HG03175 (cell line): ENCODE measurements at regions not wholly inside any gene's neighbourhood (a gene's known extent, or its start where the extent isn't known, plus 50 kb on each side); places are given as distances from the start of the nearest gene placed in this dataset.

ENCODE experiments used
- ATAC-seq: cut with Tn5 transposase; IDR thresholded peaks from one replicate; pipeline ENCODE4 v1.9.1; 2021; ENCODE audit warnings: mild to moderate bottlenecking, moderate library complexity; ENCODE audit not compliant: unreplicated experiment

DNA sequence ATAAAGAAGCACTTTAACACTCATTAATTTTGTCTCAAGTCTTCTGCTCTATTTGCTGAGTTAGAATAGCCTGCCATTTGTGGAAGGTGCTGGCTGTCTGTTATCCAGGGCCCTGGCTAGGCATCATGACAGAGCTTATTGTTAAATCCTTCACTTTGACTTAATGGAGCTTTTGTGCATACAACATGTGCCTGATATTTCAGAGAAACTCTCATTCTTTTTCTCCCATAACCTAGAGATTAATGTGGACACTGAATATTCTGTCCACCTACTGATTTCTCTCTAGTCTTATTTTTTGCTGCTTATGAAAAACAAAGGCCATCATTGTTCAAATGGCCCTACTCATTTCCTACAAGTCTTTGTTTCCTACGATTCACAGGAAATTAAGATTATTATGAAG is 383.1 kb upstream of the HTR2A start:
- no peak for ATAC-seq

DNA sequence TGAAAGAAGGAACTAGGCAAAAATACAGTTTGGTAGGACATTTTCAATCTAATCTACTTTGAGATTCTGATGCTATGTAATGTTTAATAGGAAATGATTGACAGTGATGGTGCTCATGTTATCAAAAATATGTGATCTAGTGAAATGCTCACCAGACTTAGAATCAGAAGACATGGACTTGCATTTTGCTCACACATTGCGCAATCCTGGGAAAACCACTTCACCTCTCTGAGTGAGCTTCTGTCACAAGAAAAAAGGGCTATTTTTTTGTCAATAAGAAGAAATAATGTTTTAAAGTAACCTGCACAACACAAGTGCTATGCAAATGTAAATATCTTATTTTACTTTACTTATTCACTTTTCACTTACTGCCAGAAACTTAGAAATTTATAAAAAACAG is 380.9 kb upstream of the HTR2A start:
- no peak for ATAC-seq

GRCh38 chr13:47268270-47268669 is 371.4 kb upstream of the HTR2A start:
- ATAC-seq = no peak

GRCh38 chr13:47258384-47258783 is 361.5 kb upstream of the HTR2A start:
- ATAC-seq = no peak

- no peak for ATAC-seq
Observed at GRCh38 chr13:47256618-47257017, 359.8 kb upstream of the HTR2A start.

- no peak for ATAC-seq
Observed at GRCh38 chr13:47252627-47253026, 355.8 kb upstream of the HTR2A start.

DNA sequence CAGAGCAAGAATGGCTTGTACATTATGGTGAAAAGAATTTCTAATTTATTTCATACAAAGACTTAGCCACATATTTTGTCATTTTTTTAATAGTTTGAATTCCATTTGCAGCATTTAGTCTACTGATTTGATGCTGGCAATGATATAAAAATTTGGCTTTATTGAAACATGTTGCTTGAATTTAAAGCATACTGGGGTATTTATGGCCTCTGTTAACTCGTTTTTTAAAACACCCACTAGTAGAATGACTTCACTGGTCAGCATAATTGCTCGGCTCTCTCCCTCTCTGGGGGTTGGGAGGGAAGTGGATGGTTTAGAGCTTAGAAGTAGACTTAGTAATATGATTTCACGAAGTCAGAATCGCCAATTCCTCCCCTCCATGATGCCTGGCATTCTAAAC is 354.9 kb upstream of the HTR2A start:
- ATAC-seq = no peak

- no peak for ATAC-seq
Observed at GRCh38 chr13:47250146-47250545, 353.3 kb upstream of the HTR2A start.

DNA sequence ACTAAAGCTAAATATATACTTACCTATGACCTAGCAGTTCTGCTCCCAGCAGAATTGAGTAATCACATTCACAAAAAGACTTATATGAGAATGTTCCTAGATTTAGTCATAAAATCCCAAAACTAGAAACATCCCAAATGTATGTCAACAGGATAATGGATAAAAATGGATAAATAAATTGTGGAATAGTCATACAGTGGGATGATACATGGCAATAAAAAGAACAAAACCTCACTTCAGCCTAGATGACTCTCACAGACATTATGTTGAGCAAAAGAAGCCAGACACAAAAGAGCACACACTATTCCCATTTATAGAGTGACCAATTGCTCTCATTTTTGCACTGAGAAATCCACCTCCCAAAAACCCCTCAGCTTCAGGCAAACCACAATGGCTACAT is 352.4 kb upstream of the HTR2A start:
- no peak for ATAC-seq

DNA sequence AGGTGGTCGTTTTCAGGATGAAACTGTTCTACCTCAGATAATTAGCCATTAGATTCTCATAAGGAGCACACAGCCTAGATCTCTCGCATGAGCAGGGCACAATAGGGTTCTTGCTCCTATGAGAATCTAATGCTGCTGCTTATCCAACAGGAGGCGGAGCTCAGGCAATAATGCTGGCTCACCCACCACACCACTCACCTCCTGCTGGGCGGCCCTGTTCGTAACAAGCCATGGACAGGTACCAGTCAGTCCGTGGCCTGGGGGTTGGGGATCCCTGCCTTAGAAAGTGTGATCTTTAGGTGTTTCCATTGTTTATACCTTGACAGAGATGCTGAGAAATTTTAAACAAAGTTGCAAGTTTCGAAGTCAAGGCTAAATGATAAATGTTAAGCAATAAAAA is 344.6 kb upstream of the HTR2A start:
- ATAC-seq = no peak

DNA sequence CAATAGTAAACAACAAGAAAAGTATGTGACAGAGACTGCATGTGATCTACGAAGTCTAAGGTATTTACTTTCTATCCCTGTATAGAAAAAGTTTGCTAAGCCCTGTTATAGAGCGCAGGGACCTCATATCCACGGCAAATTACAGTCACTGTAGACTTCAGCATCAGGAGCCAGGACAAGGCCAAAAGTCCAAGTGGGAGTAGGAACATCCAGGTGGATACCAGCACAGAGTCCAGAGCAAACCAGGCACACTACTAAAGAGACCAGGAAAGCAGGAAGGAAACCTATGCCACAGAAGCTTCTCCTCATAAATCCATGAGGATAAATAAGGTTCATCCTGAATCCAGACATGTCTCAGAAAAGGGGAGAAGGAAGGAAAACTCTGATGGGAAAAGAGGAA is 342.2 kb upstream of the HTR2A start:
- no peak for ATAC-seq

GRCh38 chr13:47237571-47237970 is 340.7 kb upstream of the HTR2A start:
- ATAC-seq = no peak

DNA sequence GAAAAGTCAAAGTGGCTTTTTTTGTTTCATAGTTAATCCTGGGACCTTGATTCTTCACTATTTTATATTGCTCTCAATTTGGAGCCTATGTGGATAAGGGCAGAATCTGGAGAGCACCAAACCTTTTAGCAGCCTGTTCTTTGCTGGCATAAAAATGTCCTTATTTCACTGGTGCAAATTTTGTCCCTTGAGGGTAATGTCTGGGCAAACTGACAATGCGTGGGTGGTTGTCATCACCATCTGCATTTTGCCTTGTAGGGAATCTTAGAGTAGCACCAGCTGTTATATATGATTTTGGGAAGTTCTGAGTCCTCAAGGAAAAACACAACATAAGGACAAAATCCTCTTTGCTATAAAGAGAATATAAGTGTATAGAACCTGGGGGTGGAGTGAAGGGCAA is 336.9 kb upstream of the HTR2A start:
- no peak for ATAC-seq

- no peak for ATAC-seq
Observed at GRCh38 chr13:47232516-47232915, 335.7 kb upstream of the HTR2A start.

DNA sequence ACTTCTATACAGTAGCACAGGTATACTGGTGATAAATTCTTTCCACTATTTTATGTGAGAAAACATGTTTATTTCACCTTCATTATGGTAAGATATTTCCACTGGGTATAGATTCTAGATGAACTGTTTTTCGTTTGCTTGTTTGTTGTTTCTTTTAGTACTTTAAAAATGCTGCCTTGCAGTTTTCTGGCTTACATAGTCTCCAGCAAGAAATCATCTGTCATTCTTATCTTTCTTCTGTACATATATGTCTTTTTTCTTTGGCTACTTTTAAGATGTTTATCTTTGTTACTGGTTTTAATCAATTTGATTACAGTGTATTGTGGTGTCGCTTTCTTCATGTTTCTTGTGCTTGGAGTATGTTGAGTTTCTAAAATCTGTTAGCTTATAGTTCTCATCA is 333.3 kb upstream of the HTR2A start:
- ATAC-seq = no peak

- no peak for ATAC-seq
Observed at GRCh38 chr13:47226516-47226915, 329.7 kb upstream of the HTR2A start.

GRCh38 chr13:47220453-47221140 is 323.7 kb upstream of the HTR2A start:
- ATAC-seq = no peak

GRCh38 chr13:47218611-47219010 is 321.8 kb upstream of the HTR2A start:
- ATAC-seq = no peak

GRCh38 chr13:47216176-47216822 is 319.4 kb upstream of the HTR2A start:
- no peak for ATAC-seq

- no peak for ATAC-seq
Observed at GRCh38 chr13:47215736-47216135, 318.9 kb upstream of the HTR2A start.

DNA sequence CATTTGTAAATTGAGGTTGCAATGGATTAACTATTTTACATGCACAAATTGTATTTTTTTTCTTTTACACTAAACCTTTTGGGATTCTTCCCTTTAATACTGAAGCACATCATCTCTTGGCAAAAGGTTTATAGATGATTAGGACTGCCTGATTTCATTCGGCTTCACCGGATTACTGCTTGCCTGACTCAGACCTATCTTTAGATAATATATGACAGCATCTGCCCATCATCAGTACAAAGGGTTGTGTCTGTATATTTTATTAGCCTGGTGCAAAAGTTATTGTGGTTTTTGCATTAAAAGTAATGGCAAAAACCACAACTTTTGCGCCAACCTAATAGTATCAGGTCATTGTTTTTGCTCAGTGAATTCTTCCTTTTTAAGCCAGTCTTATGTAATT is 316.2 kb upstream of the HTR2A start:
- ATAC-seq = no peak

DNA sequence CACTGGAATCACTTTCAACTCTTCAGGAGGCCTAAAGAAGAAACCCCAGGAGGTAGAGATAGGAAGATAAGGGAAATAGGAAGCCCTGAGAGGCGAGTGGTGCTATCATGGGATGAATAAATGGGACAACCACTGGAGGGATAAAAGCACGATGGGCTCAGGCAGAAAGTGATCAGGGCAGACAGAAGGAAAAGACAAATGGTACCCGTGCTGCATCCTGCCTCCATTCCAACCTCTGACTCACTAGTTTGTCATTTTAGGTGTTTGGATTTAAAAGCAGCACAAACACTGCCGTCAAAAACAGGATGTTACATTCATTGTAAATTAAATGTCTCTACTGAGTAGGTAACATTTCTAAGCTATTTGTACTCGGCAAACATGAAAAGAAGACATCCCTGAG is 314.3 kb upstream of the HTR2A start:
- ATAC-seq = no peak

- no peak for ATAC-seq
Observed at GRCh38 chr13:47206111-47206510, 309.3 kb upstream of the HTR2A start.
